Keratinocyte (primary cell): ENCODE measurements at regions not wholly inside any gene's neighbourhood (a gene's known extent, or its start where the extent isn't known, plus 50 kb on each side); places are given as distances from the start of the nearest gene placed in this dataset.

Source experiments
- DNase-seq: peaks from one replicate; pipeline ENCODE4 v3.0.0-alpha.2; 2011; ENCODE audit warnings: low read depth, missing footprints, low spot score
- FAIRE-seq: peaks from 2 replicates; lab custom pipeline; 2011; peaks lifted over from hg19 to GRCh38; lab: Jason Lieb, UNC
- H2AFZ ChIP-seq: 2 replicates; pipeline ENCODE4 v1.6.0; 2012; ENCODE audit warnings: low read length, control low read depth, inconsistent platforms; ENCODE audit not compliant: control insufficient read depth
- H3K27ac ChIP-seq: 2 replicates; pipeline ENCODE4 v1.5.1; 2011; ENCODE audit warnings: low read length; ENCODE audit not compliant: control insufficient read depth, insufficient read depth
- H3K27me3 ChIP-seq: 3 replicates; pipeline ENCODE4 v1.6.0; 2011; ENCODE audit warnings: low read length; ENCODE audit not compliant: control insufficient read depth, insufficient read depth; ENCODE audit errors: extremely low read depth
- H3K36me3 ChIP-seq, 2 experiments: 2 replicates in 1 of 2; 3 replicates in 1 of 2; pipeline ENCODE4 v1.5.1; 2011; ENCODE audit warnings: low read length in 2 of 2, mild to moderate bottlenecking in 1 of 2; ENCODE audit not compliant: control insufficient read depth in 2 of 2, insufficient read depth in 2 of 2; ENCODE audit errors: extremely low read depth in 1 of 2
- H3K4me1 ChIP-seq: 3 replicates; pipeline ENCODE4 v1.5.1; 2011; ENCODE audit warnings: low read length; ENCODE audit not compliant: control insufficient read depth, insufficient read depth; ENCODE audit errors: extremely low read depth
- H3K4me2 ChIP-seq: 3 replicates; pipeline ENCODE4 v1.6.0; 2011; ENCODE audit warnings: low read depth, low read length; ENCODE audit not compliant: control insufficient read depth, insufficient read depth; ENCODE audit errors: extremely low read depth
- H3K4me3 ChIP-seq, 3 experiments: fragments of 200-600 bp in 1 of 3; sonication (generic) in 1 of 3; 2 replicates in 2 of 3; 3 replicates in 1 of 3; pipeline ENCODE4 v1.5.1; 2011 to 2016; ENCODE audit warnings: low read length in 3 of 3, mild to moderate bottlenecking in 3 of 3, control low read depth in 2 of 3, inconsistent platforms in 1 of 3, low read depth in 1 of 3, mixed read lengths in 1 of 3, mixed run types in 1 of 3, moderate library complexity in 1 of 3; ENCODE audit not compliant: control insufficient read depth in 2 of 3, insufficient read depth in 2 of 3; ENCODE audit errors: extremely low read depth in 1 of 3
- H3K79me2 ChIP-seq: 2 replicates; pipeline ENCODE4 v1.6.0; 2012; ENCODE audit warnings: low read length; ENCODE audit not compliant: control insufficient read depth, insufficient read depth
- H3K9ac ChIP-seq: 3 replicates; pipeline ENCODE4 v1.6.0; 2011; ENCODE audit warnings: low read length; ENCODE audit not compliant: control insufficient read depth, insufficient read depth; ENCODE audit errors: extremely low read depth
- H3K9me1 ChIP-seq: 3 replicates; pipeline ENCODE4 v1.6.0; 2011; ENCODE audit warnings: low read length; ENCODE audit not compliant: control insufficient read depth, insufficient read depth; ENCODE audit errors: extremely low read depth
- H3K9me3 ChIP-seq: 2 replicates; pipeline ENCODE4 v1.5.1; 2012; ENCODE audit warnings: low read depth, low read length; ENCODE audit not compliant: control insufficient read depth
- H4K20me1 ChIP-seq: 3 replicates; pipeline ENCODE4 v1.6.0; 2011; ENCODE audit warnings: low read length; ENCODE audit not compliant: control insufficient read depth, insufficient read depth; ENCODE audit errors: extremely low read depth
- EZH2 ChIP-seq: IDR thresholded peaks from one replicate; pipeline ENCODE4 v1.6.1; 2012; ENCODE audit warnings: inconsistent platforms, mild to moderate bottlenecking, low read length, moderate library complexity
- dilution Hi-C: fragments of 300-500 bp; cut with MboI; formaldehyde crosslinking; loops from one replicate; pipeline ENCODE4 v1.7.0; 2020; ENCODE audit warnings: low sequenced_read_pairs; ENCODE audit not compliant: extremely low pct_ligation_motif_present
- TF ChIP-seq, protein P1 (sequence below), 3 experiments: IDR thresholded peaks in 1 of 3; conservative IDR thresholded peaks in 1 of 3; optimal IDR thresholded peaks in 1 of 3; 2 replicates in 2 of 3; 3 replicates in 1 of 3; pipeline versions ENCODE3 to v1.5.1; 2011; ENCODE audit warnings: low read length in 3 of 3, mild to moderate bottlenecking in 3 of 3, moderate library complexity in 2 of 3, control low read depth in 1 of 3, inconsistent platforms in 1 of 3; ENCODE audit not compliant: insufficient read depth in 2 of 3; ENCODE audit errors: extremely low read depth in 1 of 3

- TF ChIP-seq EZH2: no peak
- TF ChIP-seq, protein P1, sequence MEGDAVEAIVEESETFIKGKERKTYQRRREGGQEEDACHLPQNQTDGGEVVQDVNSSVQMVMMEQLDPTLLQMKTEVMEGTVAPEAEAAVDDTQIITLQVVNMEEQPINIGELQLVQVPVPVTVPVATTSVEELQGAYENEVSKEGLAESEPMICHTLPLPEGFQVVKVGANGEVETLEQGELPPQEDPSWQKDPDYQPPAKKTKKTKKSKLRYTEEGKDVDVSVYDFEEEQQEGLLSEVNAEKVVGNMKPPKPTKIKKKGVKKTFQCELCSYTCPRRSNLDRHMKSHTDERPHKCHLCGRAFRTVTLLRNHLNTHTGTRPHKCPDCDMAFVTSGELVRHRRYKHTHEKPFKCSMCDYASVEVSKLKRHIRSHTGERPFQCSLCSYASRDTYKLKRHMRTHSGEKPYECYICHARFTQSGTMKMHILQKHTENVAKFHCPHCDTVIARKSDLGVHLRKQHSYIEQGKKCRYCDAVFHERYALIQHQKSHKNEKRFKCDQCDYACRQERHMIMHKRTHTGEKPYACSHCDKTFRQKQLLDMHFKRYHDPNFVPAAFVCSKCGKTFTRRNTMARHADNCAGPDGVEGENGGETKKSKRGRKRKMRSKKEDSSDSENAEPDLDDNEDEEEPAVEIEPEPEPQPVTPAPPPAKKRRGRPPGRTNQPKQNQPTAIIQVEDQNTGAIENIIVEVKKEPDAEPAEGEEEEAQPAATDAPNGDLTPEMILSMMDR (optimal IDR thresholded peaks at IDR 0.05 in 1 of 3, IDR thresholded peaks at IDR 0.05 in 1 of 3, conservative IDR thresholded peaks at IDR 0.05 in 1 of 3; ENCODE audit: extremely low read depth in 1 of 3, insufficient read depth in 2 of 3, low read length in 3 of 3): peak; percentile 53 to 59 (median 59)
- FAIRE-seq (peak; percentile 53), DNase-seq (no peak)
- no peak overlapping the region for H3K27ac ChIP-seq
- peak overlapping the region; percentile 33 for H3K9ac ChIP-seq
- no peaks in the 10 kb centered on the region for H4K20me1 ChIP-seq
- peak overlapping the region; percentile 84 for H2AFZ ChIP-seq
- H3K9me3 ChIP-seq: no peaks in the 10 kb centered on the region
- no peaks in the 10 kb centered on the region for H3K79me2 ChIP-seq
- no peaks in the 10 kb centered on the region for H3K9me1 ChIP-seq
- no peaks in the 10 kb centered on the region for H3K36me3 ChIP-seq
- H3K27me3 ChIP-seq: no peaks in the 10 kb centered on the region
- H3K4me1 ChIP-seq: peaks cover 3% of the 10 kb centered on the region
- H3K4me2 ChIP-seq: peak overlapping the region; percentile 84
- H3K4me3 ChIP-seq: peak overlapping the region in 2 of 3 experiments; percentile 37 to 46
- dilution Hi-C loops: no loop called here
Measured at GRCh38 chr4:138090150-138090917, 151.8 kb downstream of the SLC7A11 start.

- no peak overlapping the region for H3K27ac ChIP-seq
Measured at GRCh38 chr4:138088449-138089208, 153.5 kb downstream of the SLC7A11 start.

More at GRCh38 chr4:138088449-138089208, 153.5 kb downstream of the SLC7A11 start:
- H3K4me1 ChIP-seq: peaks cover 3% of the 10 kb centered on the region
- no peak overlapping the region for H2AFZ ChIP-seq
- no peaks in the 10 kb centered on the region for H3K79me2 ChIP-seq
- no peak for DNase-seq
- no peaks in the 10 kb centered on the region for H3K27me3 ChIP-seq
- no peaks in the 10 kb centered on the region for H3K9me3 ChIP-seq
- no peak for TF ChIP-seq EZH2
- TF ChIP-seq, protein P1 (optimal IDR thresholded peaks at IDR 0.05 in 1 of 3, IDR thresholded peaks at IDR 0.05 in 1 of 3, conservative IDR thresholded peaks at IDR 0.05 in 1 of 3; ENCODE audit: extremely low read depth in 1 of 3, insufficient read depth in 2 of 3, low read length in 3 of 3): no peak
- no peaks in the 10 kb centered on the region for H4K20me1 ChIP-seq
- no peaks in the 10 kb centered on the region for H3K36me3 ChIP-seq
- no peak for FAIRE-seq
- H3K9me1 ChIP-seq: no peaks in the 10 kb centered on the region
- no peak overlapping the region for H3K4me2 ChIP-seq
- dilution Hi-C loops: no loop called here
- no peak overlapping the region for H3K4me3 ChIP-seq
- no peak overlapping the region for H3K9ac ChIP-seq
